GM04504 (cell line): ENCODE measurements at regions not wholly inside any gene's neighbourhood (a gene's known extent, or its start where the extent isn't known, plus 50 kb on each side); places are given as distances from the start of the nearest gene placed in this dataset.

Experiments
- DNase-seq: peaks from one replicate; pipeline ENCODE4 v3.0.0-alpha.2; 2012; ENCODE audit warnings: low read depth

DNA sequence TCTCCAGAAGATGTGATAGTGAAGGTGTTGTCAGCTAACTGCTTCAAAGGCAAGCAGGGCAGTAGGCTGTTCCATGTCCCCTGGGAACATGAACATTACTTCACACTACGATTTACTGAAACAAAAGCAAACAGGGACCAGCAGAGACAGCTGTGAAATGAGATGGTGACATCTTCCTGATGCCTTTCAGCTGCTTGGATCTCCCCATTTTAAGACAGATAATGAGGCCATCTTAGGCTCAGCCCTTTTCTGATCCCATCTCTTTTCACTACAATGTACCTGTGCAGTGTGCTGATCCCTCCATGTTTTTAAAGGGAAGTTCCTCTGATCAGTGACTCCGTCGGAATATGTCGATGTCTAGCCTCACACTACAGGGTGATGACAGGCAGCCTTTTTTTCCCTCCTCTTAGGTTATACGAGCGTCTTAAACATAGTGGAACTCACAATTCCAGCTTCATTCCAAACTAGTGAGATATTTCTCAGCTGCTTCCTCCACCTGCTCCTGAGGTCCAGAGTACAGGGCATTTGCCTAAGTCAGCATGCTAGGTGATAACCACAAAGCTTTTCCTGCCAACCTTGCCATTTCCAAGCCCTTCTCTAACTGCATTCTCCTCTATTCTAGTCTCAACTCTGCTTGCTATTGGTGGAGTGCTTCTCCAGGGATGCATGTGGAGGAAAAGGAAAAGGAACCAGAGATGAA is 87.6 kb upstream of the EGLN3 start:
- no peak for DNase-seq

DNA sequence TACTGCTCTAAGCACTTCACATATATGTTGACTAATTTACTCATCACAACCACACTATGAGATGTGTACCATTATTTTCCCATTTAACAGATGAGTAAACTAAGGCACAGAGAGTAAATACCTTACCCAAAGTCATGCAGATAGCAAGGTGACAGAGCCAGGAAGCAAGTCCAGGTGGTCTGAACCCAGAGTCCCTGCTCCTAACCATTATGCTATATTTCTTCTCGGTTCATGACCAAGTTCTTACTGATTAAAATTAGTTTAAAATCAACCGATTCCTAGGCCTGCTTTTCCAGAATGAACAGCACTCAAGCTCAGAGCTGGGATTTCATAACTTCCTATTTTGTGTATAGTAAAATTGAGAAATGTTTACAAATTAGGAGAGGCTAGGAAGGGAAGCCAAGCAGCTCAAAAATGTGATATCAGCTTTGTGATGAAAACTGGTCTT is 85.5 kb upstream of the EGLN3 start:
- no peak for DNase-seq

DNA sequence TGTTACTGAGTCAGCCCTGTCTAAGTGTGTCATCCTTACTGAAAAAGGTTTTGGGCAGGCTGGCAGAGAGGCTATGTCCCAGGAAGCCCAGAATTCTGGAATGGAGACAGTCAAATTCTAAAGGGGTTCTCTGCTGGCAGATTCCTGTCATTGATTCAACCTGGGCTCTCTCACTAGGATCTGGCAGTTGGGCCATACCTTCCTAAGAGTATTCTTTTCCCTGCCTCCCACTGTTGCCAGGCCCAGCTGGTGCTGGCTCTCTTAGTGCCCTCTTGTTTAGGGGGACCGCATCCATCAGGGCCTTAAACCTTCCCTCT is 85.0 kb upstream of the EGLN3 start:
- no peak for DNase-seq

DNA sequence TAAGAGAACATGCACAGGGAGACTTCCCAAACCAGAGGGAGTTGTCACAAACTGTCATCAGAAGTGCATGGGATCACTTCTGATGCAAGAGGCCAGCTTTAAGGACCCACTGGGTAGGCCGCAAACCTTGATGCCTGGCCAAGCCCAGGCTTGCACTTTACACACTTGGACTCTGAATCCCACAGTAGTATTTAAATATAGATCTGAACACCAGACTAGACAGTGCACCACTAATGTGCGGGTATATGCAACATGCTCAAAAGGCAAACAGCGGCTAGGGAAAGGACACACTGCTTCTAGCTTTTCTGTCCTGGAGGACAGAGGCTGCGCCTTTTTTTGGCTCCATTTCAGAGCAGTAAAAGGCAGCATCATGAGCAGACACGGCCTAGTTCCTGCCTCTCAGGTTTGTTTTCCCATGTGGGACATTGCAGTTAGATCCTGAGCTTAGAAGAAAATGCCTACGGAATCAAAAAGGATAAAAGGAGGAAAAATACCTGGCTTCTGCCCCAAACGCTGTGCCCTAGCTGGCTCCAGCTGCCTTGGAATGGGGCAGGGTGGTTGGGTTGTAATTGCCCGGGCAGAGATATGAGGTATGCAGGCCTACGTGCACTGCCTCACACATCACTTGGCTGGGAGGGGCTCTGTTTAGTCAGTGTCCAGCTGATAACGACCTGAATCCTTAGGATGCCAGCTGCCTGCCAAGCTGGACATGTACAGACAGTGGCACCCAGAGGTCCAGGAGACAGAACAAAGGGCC is 84.5 kb upstream of the EGLN3 start:
- DNase-seq: no peak

DNA sequence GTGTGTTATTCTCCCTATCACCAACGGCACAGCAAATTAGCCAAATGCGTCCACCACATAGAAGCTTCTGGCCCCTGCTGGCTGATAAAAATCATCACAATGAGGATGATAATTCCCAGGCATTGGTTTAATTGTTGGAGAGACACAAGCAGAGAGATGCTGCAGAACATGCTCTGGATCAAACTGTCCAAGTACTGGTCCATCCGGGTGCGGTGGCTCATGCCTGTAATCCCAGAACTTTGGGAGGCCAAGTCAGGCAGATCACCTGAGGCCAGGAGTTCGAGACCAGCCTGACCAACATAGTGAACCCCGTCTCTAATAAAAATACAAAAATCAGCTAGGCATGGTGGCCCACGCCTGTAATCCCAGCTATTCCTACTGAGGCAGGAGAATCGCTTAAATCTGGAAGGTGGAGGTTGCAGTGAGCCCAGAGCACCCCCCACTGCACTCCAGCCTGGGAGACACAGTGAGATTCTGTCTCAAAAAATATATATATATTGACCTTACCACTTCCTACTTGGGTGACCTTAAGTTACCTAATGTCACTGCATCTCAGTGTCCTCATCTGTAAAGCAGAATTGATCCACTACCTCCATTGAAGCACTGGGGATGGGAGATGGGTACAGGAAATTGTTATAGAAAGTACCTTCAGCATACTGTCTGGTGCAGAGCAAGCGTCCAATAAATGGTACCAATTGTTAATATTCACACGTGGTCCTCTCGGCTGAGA is 83.7 kb upstream of the EGLN3 start:
- DNase-seq: no peak

DNA sequence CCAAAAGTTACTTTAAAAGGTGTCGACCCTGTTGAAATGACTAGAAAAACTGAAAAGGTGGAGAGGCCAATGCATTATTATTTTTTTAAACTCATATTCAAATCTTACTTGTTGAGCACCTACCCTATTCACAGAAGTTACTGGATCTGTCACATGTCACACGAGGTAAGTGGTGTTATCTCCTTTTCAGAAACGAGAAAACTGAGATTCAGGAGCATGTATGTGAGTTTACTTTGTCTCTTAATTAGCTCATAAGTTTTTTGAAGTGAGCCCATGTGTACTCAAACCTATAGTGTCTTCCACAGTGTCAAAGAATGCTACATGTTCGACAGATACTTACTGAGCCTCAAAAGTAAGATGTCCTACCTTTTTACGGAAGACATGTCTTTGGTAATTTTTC is 81.8 kb upstream of the EGLN3 start:
- no peak for DNase-seq

DNA sequence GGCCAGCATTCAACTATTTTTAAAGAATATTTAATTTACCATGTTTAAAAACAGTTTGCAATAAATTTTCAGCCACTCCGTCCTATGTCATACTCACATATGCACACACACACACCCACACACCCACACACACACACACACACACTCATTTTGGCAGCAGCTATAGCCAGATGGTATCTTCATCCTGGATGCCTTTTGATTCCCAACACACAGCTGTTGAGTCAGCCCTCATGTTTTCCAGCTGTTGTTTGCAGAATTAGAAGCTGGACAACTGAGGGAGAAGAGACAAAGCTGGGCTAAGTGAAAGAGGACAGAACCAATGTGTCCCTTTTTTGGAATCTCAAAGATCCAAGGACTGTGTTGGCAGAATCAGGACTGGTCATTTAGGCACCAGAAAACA is 80.0 kb upstream of the EGLN3 start:
- peak; percentile 35 for DNase-seq

DNA sequence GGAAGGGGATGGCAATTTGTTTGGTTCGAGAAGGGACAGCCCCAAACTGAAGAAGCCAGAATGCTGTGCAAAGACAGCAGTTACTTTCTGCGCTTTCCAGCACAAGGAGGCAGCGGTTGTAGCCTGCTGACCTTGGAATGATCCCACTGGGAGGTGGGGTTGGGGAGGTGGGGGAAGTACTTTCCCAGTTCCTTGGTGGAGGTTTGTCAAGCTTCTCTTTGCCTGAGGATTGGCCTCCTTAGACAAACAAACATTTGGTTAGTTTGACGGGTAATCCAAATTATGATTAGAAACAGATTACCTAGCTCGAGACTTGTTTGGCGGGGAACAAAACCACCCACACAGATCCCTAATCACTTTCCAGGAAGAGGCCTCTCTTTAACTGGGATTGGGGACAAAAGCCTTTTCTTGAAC is 79.1 kb upstream of the EGLN3 start:
- DNase-seq: no peak

DNA sequence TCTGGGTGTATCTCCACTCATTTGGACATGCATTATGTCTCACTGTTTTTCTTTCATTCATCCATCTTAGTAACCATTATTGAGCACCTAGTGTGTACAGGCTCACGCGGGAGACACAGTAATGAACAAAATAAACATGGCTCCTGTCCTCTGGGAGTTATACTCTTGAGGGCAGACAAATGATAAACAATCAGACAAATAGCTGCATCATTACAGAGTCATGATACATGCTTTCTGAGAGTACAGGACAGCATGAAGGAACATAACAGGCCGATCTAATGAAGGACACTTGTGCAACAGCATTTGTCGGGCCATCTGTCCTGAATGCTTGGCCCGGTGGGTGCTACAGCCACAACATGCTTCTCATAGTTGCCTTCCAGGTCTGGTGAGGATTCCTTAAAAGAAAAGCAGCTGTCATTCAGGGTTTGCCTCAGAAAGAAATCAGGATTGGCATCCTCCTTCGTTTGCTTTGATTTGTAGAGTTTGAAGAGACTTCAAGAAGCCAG is 77.2 kb upstream of the EGLN3 start:
- no peak for DNase-seq

DNA sequence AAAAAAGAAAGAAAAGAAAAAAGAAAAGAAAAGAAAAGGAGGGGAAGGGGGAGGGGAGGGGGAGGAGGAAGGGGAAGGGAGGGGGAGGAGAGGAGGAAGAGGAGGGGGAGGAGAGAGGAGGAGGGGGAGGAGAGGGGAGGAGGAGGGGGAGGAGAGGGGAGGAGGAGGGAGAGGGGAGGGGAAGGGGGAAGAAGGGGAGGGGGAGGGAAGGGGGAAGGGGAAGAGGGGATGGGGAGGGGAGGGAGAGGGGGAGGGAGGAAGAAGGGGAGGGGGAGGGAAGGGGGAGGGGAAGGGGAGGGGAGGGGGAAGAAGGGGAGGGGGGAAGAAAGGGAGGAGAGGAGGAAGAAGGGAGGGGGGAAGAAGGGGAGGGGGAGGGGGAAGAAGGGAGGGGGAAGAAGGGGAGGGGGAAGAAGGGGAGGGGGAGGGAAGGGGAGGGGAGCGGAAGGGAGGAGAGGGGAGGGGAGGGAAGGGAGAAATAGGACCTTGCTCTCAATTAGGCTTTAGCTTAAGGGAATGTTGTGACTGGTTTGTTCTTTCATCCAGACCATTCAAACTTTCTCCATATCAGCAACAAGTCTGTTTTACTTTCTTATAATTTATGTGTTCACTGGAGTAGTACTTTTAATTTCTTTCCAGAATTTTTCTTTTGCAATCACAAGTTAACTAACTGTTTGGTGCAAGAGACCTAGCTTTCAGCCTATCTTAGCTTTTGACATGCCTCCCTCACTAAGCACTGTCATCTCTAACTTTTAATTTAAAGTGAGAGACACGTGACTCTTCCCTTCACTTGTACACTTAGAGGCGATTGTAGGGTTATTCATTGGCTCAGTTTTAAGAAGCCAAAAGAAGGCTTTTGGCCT is 76.5 kb upstream of the EGLN3 start:
- DNase-seq: no peak

DNA sequence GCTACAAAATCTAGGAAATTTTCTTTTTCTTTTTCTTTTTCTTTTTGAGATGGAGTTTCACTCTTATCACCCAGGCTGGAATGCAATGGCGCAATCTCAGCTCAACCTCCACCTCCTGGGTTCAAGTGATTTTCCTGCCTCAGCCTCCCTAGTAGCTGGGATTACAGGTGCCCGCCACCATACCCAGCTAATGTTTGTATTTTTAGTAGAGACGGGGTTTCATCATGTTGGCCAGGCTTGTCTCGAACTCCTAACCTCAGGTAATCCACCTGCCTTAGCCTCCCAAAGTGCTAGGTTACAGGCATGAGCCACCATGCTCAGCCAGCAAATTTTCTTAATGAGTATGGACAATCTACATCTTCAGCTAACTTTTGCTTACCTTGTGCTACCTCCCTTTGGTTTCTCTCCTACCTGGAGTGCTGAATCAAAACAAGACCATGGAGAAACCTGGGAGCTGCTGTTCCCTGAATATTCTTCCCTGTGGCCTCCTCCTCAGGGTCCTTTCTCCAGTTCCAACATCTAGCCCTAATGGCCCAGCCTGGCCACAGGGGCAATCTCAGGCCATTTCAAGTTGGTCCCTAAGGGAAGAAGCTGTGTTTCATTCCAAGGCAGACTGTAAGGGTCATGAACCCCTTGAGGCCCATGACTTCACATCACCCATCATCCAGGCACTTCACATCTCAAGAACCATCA is 74.6 kb upstream of the EGLN3 start:
- no peak for DNase-seq

DNA sequence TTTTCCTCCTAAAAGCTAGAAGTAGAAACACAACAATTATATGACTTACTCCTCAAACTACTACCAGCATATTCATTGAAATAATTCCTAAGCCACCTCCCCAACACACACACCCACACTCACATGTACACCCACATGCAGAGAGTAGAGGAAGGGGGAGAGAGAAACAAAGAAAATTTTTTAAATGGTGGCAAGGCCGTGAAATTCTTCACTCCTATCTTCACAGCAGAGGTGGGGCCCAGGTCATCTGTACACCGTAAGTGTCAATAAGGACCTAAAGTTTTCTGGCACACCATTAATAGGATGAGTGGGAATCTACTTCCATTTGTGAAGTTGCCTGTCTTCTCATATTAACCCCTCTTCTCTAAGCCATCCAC is 73.9 kb upstream of the EGLN3 start:
- no peak for DNase-seq

DNA sequence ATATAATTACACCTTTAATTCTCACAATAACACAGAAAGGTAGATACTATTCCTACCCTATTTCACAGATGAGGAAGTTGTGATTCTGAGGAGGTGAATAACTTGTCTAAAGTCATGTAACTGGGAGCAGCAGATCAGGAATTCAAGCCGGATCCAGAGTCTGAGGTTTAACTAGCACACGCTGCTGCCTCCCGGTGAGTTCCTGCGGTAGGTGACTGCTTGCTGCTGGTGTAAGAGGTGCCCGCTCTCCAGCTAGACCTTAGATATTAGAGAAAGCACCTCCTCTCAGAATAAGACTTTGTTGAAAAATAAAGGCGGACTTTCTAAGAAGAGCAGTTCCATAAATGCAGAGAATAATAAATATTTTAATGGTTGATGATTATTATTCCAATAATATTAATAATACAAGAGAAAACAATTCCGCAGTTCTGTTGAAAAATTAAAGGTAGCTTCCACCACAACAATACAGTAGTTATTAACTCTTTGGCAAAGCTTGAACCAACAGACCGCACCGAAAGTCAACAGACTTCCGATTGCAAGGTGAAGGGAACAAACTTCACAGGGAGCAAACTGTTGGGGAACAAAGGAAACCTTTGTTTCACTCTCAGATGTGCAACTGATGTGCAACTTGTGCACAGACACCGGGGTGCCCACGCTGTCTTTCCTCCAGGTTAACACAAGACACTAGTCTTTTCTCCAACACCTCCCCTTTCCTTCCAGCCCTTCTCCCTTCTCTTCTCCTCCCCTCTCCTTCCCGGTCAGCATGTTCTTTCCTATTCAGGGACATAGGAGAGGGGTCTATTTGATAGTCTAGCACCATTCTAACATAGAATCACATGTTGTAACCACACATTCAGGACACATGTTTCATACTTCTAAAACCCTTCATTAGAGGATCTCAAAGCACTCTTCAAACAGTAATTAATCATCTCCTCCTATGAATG is 73.2 kb upstream of the EGLN3 start:
- no peak for DNase-seq

DNA sequence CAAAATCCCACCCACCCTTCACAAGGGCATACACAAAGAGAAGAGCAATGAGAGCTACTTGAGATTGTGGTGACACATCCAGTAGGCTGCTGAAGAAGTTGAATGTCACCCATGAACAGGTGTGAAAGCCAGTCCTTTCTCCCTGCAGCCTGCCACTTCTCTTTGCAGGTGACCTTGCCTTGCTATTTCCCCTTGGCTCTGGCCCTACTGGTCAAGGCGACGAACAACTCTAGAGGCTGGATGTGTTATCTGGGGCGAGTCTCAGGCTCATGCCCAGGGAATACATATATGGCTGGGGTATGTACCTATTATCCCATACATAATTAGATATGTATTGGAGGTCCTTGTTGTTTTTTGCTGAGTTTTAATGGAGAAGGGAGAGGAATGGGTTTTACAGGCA is 70.2 kb upstream of the EGLN3 start:
- DNase-seq: no peak

DNA sequence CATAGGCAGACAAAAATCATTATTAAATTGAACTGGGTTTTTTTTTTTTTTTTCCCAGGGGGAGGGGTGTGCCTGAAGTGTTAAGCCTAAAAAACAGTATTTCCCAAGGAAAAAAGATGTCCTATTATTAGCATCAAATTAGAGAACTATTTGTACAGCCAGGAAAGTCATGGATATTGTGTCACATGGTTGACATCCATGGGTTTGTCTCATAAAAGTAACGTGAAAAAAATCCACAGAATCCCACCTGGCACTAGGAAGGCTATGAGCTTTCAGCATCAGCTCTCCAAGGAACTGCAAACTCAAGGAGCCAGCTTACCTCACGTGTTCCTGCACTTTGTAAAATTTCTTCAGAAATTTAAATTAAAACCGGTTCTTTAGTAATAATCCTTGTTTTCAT is 69.1 kb upstream of the EGLN3 start:
- DNase-seq: no peak

DNA sequence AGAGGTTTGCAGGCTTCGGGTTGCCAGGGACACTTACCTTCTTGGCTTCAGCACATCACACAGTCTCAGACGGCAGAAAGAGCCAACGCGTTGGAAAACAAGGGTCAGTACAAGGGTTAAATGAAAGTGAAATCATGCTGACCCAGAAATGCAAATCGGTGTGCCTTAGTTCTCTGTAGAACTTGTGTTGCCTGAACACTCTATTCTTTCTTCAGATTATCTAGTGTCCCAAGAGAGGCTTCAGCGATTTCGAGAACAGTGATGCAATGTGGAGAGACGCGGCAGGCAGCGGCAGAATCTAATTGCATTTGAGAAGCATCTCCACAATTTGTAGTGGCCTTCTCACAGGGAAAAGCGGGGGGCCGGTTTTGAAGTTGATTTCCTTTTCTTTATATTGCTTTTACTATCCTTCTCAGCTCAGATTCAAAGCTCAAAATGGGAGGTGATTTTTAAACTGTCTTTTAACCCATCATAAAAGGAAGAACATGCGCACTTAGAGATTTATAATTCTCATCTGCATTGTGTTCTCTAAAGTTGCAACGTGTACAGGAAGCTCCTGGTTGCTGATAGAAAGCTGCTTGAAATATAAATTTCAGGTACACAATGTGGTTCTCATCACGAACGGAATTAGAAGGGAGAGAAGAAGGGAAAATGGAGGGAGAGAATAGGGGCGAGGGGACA is 67.8 kb upstream of the EGLN3 start:
- DNase-seq: no peak

DNA sequence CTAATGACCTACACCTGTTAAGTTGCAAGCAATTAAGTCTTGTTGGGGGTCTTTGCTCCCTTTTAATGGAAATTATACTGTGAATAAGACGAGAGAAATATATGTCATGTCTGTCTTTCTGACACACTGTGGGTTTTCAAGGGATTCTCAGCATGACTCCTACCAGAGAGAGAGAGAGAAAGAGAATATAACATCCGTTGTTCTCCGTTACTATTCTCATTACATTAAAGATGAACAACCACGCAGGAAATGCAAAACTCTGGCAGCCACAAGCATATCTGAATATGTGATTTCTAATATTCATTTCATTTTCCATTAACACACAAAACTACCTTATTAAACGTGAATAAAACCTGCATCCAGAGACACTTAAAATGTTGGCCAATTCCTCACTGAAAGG is 67.3 kb upstream of the EGLN3 start:
- DNase-seq: no peak

DNA sequence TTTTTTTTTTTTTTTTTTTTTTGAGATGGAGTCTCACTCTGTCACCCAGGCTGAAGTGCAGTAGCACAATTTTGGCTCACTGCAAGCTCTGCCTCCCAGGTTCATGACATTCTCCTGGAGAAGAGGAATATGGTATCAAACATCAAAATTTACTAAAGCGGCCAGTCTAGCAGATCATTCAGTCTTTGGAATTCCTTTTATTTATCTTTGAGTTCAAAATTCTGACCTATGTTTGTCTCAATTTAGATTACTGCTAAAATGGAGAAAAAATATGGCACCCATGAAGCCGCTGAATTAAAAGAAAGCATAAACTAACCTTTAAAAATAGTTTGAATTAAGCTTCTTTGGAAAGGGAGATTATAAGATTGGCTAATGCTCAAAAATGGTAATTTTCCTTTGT is 64.5 kb upstream of the EGLN3 start:
- DNase-seq: no peak

DNA sequence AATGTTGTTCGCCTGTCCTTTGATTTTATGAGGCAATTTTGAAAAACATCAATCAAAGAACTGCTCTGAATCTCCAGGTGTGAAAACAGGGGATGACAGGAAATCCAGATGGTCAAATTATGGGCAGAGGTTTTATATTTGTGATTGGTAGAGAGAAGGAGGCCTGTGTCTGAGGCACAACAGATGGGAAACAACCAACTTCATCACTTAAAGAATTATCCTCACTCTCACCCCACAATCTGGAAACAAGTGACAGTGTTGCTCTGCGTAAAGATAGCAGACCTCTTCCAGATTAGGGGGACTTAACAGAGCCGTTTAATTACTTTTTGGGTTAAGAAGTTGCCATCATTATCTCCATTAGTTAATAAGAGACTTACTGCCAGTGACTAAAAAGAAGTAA is 64.1 kb upstream of the EGLN3 start:
- no peak for DNase-seq

DNA sequence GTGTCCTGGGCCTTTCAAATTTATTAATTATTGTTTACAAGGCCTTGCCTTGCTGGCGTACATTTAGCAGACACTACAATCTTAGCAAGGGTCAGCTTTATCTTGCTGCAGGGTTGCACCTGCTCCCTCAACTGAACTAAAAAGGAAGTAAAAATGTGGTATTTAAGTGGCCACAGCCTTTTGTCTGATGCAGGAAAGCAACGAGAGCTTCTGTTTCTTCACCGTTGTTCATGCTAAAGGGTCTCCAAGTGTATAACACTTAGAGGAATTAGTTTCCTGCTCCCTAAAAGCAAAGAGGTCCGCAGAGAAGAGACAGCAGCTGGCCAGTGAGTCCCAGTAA is 62.8 kb upstream of the EGLN3 start:
- no peak for DNase-seq
